GM19351 (cell line): ENCODE measurements at regions not wholly inside any gene's neighbourhood (a gene's known extent, or its start where the extent isn't known, plus 50 kb on each side); places are given as distances from the start of the nearest gene placed in this dataset.

ENCODE experiments used
- ATAC-seq: cut with Tn5 transposase; IDR thresholded peaks from one replicate; pipeline ENCODE4 v1.9.1; 2021; ENCODE audit warnings: mild to moderate bottlenecking, moderate library complexity; ENCODE audit not compliant: unreplicated experiment

DNA sequence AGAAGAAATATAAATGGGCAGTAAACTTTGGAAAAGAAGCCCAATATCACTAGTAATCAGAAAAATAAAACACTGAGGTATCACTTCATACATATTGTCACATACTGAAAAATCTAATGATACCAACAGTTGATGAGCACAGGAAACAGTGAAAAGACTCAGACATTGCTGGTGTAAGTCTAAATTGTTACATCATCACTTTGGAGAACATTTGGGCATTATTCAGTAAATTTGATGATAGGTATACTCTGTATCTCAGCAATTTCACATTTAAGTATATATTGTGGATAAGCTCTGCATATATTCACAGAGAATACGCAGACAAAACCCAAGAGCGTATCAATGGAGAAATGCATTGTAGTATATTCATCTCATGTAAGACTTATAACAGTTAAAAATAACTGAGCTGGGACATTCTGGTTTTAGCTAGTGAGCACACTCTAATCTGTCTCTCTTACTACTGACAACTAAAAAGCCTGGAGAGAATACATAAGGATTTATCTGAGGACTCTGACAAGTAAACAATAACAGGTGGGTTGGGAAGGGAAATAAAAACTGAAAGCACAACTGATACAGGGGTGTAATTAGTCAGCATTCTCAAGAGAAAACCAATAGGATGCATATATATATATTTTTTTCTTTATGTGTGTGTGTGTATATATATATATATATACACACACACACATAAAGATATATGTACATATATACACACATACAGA is 212.7 kb upstream of the JUN start:
- peak; percentile 88 for ATAC-seq

DNA sequence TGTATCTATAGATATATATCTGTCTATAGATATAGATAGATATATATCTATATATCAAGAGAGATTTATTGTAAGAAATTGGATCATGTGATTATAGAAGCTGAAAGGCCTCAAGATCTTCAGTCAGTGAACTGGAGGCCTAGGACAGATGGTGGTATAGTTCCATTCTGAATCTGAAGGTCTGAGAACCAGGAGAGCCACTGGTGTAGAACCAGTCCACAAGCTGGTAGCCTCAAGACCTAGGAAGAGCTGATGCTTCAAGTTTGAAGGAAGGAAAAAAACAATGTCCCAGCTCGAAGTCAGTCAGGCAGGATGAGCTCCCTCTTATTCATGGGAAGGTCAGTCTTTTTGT is 213.2 kb upstream of the JUN start:
- ATAC-seq: peak; percentile 69

DNA sequence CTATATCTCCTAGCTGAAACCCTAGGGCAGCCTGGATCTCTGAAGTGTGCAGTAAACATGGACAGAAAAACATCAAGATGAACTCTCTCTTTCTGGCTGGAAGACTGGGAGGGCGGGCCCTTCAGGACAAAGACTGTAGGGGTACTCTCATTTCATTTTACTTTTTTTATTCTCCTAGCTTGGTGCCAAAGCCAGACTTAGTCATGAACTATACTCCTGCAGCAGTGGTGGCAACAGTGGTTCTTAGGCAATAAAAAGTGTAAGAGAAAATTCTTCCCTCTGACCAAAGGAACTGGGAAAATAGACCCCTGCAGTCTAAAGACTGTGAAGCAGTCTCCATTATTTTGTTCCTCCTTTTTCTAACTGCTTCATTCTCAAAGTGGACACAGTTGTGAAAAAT is 213.8 kb upstream of the JUN start:
- ATAC-seq: no peak

DNA sequence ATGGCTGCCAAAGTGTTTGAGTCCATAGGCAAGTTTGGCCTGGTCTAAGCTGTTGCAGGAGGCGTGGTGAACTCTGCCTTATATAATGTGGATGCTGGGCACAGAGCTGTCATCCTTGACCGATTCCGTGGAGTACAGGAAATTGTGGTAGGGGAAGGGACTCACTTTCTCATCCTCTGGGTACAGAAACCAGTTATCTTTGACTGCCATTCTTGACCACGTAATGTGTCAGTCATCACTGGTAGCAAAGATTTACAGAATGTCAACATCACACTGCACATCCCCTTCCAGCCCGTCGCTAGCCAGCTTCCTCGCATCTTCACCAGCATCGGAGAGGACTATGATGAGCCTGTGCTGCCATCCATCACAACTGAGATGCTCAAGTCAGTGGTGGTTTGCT is 215.8 kb upstream of the JUN start:
- no peak for ATAC-seq

DNA sequence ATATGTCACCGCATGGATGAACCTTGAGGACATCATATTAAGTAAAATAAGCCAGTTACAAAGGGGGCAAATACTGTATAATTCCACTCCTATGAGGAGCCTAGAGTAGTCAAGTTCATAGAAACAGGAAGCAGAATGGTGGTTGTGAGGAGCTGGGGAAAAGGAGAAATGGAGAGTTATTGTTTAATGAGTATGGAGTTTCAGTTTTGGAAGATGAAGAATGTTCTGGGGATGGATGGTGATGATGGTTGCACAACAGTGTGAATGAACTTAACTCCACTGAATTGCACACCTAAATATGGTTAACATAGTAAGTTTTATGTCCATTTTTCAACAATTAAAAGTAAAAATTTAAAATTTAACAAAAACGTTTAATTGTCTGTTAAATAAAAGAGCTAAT is 220.9 kb upstream of the JUN start:
- ATAC-seq: no peak

DNA sequence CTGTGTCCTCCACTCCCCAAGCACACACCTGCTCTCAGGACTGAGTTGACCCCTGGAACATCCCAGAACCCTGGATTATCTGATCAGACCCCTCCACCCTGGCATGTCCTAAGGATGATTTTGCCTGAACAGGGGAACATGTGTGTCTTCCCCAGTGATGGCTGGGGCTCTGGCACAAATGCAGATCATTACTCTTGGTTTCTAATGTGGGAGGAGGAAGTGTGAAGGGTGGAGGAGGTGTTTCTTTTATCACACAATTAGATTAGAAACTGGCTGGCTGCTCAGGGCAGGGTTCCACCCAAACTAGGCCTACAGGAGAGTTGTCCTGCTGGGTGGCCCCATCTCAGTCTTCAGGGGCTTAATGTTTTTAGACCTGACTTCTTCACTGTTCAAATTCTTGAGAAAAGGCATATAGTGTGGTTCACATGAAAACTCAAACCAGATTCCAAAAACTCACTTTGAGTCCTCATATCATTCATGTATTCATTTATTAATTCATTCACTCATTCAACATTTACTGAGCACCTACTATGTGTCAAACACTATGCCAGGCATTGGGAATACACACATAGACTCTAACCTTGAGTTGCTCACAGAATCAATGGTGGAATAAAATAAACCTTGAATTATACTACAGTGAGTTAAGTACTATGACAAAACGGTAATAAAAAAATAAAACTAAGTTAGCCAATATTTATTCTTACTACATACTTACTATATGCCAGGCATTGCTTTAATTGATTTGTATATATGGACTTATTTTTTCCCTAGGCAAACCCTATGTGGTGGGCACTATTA is 221.8 kb upstream of the JUN start:
- peak; percentile 61 for ATAC-seq

DNA sequence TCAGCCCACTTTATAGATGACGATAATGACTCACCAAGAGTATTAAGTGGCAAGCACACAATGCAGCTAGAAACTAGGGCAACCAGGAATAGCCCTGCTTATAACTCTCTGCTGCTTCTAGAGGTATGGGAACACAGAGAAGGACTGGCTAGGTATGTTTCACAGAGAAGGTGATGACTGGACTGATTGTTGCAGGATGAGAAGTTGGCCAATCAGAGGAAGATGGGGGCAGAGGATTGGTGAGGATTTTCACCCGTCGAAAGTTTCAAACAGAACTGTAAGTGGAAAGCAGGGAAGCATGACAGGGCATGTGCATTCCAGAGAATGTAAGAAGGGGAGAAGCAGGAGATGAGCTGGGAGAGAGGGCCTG is 222.4 kb upstream of the JUN start:
- no peak for ATAC-seq

DNA sequence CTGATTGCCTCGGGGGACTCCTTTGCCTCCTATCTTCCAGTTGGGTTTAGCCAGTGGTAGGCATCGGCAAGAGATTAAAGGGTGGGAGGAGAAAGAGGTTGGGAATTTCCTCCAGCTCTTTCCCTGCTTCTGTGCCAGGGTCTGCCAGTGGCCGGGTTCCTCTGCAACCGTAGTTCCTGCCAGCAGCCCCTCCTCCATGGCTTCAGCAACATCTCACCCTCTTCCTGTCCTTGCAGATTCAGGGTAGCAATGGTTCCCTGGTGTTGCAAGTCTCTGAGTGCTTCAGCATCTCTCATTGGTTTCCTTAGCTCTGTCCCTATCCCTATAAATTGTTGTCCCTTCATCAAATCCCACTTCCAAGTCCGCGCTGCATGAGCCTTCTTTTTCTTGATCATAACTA is 223.1 kb upstream of the JUN start:
- ATAC-seq: no peak

DNA sequence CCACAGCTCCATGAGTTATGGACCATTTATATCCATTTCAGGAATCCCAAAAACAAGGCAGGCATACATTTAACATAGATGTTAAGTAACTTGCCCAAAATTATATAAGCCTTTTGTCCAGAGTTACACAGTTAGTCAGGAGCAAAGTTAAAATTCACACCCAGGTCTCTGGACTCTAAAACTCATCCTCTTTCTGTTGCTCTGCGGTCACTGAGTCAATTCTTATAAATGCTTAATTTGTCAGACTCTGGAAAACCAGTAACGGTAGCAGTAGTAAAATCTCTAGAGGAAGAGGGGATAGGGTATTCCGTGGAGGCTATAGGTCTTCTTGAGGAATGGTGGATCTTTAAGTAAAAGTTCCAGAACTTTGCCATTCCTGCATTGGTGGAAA is 223.6 kb upstream of the JUN start:
- no peak for ATAC-seq

DNA sequence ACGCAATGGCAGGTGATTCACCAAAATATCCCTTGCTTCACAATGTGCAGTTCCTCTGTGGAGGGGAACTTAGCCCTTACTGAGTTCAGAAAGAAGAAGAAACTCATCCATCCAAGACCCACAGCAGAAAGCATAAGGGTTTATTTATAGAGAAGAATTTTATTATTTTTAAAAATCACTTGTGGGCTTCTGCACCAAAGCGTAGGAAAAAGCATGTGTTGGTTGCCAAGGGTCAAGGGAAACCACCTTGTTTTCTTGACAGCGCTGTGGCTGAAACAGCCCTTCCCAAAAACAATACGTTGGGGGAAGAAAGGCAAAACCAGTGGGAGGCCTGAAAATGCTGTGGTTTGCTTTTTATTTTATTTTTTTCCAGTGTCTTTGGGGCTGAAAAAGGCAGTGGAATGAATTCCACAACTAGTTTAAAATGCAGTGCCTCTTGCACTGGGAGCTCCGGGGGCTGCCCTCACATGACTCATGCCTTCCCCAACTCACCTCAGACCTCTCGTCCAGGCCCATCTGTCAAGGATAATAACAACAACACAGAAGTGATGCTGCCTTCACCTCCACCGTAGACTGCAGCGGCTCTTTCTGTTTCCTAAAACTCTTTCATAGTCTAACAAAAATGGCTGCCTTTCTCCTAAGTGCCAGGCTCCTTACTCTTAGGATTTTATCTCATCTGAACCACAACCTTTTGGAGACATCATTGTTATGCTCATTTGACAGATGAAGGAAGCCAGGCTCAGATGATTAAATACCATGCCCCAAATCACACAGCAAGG is 224.2 kb upstream of the JUN start:
- ATAC-seq: peak; percentile 57

DNA sequence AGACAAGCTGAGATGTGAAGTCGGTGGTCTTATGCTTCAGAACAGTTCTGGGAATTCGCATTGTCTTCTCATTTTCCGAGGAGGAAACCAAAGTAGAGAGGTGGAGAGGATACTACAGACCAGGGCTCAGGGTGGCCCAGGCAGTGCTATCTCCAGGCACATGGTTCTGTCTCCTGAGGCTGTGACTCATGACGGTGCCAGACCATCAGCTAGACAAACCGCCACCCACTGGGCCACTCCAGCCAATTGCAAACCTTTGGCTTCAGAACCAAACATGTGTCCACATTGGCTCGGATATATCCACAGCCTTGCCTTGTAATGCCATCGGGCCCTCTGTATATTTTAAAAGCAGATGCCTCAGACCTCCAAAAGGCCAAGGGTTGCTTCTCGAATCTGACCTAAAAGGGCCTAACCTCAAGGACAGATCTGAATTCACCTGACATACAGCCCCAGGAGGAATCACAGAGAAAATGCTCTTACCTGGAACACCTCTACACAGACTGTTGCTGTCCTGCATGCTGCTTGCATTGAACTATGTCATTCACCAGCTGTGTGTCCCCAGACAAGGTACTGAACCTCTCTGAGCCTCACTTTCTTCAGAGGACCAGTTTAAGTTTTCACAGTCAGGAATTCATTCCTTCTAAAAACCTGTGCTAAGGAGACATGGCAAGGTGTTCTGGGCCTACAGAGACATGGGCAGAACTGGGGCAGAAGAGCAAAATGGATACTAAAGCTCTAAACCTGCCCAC is 224.9 kb upstream of the JUN start:
- ATAC-seq: no peak

DNA sequence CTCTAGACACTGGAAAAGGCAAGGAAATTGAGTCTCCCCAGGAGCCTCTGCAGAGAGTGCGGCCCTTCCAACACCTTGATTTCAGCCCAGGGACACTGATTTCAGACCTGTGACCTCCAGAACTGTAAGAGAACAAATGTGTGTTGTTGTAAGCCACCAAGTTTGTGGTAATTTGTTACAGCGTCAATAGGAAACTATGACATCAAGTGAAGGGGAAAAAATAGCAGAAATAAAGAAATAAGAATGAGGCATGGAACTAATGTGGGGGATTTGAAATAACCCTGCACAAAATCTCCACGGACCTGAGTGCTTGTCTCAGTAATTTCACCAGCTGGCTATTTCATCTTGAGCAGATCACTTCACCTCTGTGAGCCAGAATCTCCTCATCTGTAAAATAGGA is 227.8 kb upstream of the JUN start:
- ATAC-seq: no peak

DNA sequence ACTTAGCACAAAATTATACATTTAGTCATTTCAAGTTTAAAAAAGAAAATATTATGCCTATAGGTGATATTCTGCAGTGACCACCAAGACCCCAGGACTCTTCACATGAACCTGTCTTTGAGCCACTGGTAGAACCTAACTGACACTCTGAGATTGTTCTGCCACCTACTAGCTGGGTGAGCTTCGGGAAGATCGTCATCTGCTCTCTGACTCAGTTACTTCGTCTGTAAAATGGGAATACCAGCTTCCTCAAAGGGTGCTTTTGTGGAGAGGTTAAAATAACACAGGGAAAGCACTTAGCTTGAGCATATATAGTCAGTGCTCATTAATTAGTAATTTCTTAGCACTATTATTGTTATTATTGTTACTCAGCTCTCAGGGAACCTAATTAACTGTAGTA is 228.5 kb upstream of the JUN start:
- no peak for ATAC-seq

DNA sequence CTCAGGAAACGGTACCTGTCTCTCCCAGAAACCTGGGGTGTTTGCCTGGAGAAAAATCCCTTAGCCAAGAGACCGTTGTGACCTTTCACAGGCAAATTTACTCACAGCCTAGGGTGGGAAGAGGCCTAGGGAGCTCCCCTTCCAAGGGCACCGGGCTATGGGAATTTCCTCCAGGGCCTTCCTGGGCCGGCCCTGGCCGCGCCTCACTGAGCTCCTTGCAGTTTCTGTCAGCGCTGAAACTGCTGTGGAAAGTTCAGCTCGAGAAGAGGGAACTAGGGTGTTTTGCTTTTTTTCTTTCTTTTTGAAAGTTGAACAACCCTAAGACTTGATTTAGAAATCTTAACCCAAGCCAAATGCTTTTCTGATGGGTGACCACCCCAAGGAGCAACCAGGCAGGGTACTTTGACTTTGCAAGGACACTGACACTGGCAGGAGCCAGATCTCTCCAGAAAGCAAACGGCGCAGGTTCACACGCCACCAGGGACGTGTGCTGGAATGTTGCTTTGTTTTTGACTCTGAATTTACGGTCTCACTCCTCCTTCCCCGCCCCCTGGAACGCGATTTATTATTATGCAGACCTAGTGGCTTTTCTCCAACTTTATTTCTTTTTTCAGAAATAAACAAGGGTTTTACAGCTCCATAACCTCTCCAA is 229.6 kb upstream of the JUN start:
- peak; percentile 57 for ATAC-seq

DNA sequence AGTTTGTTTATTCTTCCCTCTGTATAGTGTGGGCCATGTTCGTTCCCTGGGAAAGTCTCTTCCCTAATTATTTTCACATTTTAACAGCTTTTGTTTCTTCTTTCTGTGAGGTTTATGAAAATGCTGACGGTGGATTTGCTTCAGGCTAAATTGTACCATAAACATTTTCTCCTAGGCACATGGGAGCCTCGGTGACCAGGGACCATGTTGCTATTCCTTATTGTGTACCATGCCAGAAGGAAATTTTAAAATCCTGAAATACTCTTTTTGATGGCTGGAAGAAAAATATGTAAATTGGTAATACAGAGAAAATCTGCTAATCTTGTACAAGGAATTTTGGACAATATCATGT is 230.1 kb upstream of the JUN start:
- ATAC-seq: no peak

DNA sequence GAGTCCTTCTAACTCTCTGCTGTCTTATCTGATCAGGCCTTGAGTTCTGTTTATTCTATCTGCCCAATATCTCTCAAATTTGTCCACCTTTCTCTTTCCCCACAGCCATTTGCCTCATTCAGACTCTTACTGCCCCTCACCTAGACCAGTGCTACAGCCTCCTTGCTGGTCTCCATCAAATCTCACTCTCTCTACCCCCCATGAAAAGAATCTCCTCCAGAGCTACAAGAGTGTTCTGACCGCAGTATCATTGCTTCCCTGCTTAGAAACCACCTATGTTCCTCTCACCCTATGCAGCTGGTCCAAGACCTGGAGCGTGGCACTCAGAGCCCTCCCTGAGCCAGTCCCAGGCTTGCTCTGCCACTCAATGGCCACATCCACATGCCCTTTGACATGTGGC is 231.0 kb upstream of the JUN start:
- no peak for ATAC-seq

DNA sequence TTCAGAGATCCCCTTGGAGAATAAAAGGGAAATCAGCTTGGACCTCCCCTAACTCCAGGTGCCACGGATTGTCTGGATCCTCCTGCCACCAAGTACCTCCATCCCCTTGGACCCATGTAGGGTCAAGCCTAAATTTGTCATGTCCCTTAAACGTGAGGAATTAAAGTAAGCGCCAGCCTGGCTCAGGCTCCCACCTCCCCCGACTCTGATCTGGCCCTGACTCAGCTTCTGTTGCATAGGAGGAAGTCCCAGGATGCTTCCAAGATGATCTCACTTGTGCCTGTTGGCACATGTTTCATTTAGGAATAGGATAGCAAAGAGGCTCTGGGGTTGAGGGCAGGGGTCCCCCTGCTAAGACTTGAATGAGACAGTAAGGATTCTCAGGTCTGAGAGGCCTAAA is 231.9 kb upstream of the JUN start:
- no peak for ATAC-seq

DNA sequence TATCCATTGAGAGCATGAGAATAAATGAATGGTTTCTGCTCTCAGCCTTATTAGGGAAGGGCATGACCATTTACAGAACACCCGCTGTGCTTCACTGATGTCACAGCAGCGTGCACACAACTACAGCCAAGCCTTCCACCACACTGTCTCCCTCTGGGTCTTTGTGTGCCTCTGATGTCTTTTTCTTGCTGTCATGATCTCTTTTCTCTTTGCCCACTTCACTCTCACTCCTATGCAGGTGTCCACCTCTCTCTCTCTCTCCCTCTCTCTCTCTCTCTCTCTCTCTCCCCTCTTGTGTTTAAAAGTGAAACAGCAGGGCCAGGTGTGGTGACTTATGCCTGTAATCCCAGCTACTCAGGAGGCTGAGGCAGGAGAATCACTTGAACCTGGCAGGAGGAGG is 232.5 kb upstream of the JUN start:
- no peak for ATAC-seq

DNA sequence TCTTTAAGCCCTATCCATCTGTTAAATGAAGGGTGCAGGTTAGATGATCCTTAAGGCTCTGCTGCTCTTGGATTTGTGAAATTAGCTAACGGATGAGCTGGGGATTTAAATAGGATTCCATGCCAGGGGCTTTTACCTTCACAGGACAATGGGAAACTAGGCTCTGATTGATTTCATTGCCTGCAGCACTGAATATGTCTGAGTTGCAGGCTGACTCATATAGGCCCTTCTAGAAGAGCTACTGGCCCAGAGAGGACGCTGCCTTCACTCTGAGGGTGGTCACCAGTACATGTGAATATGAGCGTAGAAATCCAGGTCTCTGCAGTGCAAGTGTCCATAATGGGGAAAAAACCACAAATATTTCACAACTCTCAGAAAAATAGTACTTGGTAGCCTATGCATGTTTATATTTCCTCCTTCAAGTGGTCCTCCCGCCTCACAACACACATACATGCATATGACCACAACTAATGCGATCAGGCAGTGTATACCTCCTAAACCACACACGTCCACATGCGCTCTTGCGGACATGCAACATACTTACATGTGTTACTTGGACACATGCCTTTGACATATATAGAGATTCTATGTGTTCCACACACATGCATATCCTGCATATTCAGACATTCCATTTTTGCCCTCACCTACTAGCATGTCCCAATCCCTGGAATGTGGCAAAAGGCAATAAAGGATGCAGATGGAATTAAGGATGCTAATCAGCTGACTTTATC is 233.8 kb upstream of the JUN start:
- no peak for ATAC-seq

DNA sequence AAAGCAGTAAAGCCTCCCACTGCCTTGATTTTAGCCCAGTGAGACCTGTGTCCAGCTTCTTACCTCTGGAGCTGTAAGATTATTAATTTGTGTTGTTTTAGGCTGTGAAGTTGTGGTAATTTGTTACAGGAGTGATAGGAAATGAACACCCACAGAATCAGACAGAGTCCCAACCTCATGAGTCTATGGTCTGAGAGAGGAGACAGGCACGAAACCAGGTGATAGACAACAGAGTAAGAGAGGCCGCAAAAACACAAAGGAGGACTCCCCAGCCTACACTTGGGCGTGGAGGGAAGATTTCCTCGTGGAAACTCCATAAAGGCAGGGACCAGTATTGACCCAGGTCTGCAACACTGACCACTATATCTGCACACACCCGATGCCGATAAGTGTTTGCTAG is 234.6 kb upstream of the JUN start:
- ATAC-seq: no peak
